ENCODE measurements at regions not wholly inside any gene's neighbourhood (a gene's known extent, or its start where the extent isn't known, plus 50 kb on each side); places are given as distances from the start of the nearest gene placed in this dataset.

- Histone ChIP-seq H3K4me1 (ENCODE audit: insufficient read depth) (no peaks in the 10 kb centered on the region), H3K27ac (ENCODE audit: low read depth) (no peak overlapping the region), H4K20me1 (replicated peaks; ENCODE audit: insufficient read depth) (no peaks in the 10 kb centered on the region), H3K79me2 (replicated peaks; ENCODE audit: insufficient read depth) (no peaks in the 10 kb centered on the region), H3K27me3 (ENCODE audit: insufficient read depth) (no peaks in the 10 kb centered on the region), H3F3A (replicated peaks; ENCODE audit: low read depth) (no peaks in the 10 kb centered on the region), H3K4me2 (no peak overlapping the region), H2AFZ (no peak overlapping the region), H3K9me2 (ENCODE audit: insufficient read depth) (peaks cover 27% of the 10 kb centered on the region; the same call in 1 of the 2 replicates), H3K36me3 (ENCODE audit: insufficient read depth) (no peaks in the 10 kb centered on the region), H3K4me3 (no peak overlapping the region)
- Mint-ChIP-seq H3K9me3 (peaks cover 32% of the 10 kb centered on the region), H3K4me3 (no peak overlapping the region), H3K27me3 (ENCODE audit: insufficient read depth, low read depth, poor library complexity) (peaks cover 4% of the 10 kb centered on the region), H3K4me1 (no peaks in the 10 kb centered on the region), H3K27ac (no peak overlapping the region), H3K36me3 (ENCODE audit: low read depth) (peaks cover 18% of the 10 kb centered on the region)
- DNase-seq (ENCODE audit: low spot score) (no peak), ATAC-seq (no peak)
- TF ChIP-seq EZH2phosphoT487 (IDR thresholded peaks at IDR 0.05; ENCODE audit: unreplicated experiment) (no peak), CTCF (conservative IDR thresholded peaks at IDR 0.05; ENCODE audit: low read depth in 2 of 2) (no peak), CREB1 (CRISPR knock-in tag; IDR thresholded peaks at IDR 0.05; ENCODE audit: low read depth) (no peak), EZH2 (IDR thresholded peaks at IDR 0.05; ENCODE audit: low read depth, unreplicated experiment) (no peak), ZNF331 (CRISPR knock-in tag; IDR thresholded peaks at IDR 0.05; ENCODE audit: low read depth) (no peak), JUNB (IDR thresholded peaks at IDR 0.05; ENCODE audit: unreplicated experiment) (no peak), POLR2AphosphoS5 (IDR thresholded peaks at IDR 0.05; ENCODE audit: low read depth) (no peak), REST (IDR thresholded peaks at IDR 0.05; ENCODE audit: unreplicated experiment) (no peak), ZNF462 (CRISPR knock-in tag; IDR thresholded peaks at IDR 0.05) (no peak), ZNF114 (CRISPR knock-in tag; IDR thresholded peaks at IDR 0.05) (no peak), NANOG (IDR thresholded peaks at IDR 0.05; ENCODE audit: borderline replicate concordance) (no peak), ETS1 (IDR thresholded peaks at IDR 0.05) (no peak), STAT1 (IDR thresholded peaks at IDR 0.05; ENCODE audit: unreplicated experiment) (no peak)
These were observed 2859.1 kb downstream of the PCDH9 start for GRCh38 chr13:64371045-64371444.

Data from GM23338 (cell line).